Endothelial cell of umbilical vein (primary cell): ENCODE measurements at regions not wholly inside any gene's neighbourhood (a gene's known extent, or its start where the extent isn't known, plus 50 kb on each side); places are given as distances from the start of the nearest gene placed in this dataset.

Source experiments
- BruUV-seq: library from RNA; stranded (reverse); fragments of 400-500 nt; replicated peaks from 2 replicates; lab custom pipeline; 2021; lab: Mats Ljungman, UMichigan
- CTCF ChIA-PET: fragments of 300-600, 350-600 bp; sonication (Branson Sonifier 250); formaldehyde crosslinking; loops from one replicate; lab custom pipeline; 2021; ENCODE audit warnings: antibody characterized with exemption, inconsistent platforms; lab: Charles Lee
- POLR2A ChIA-PET: fragments of 300-600, 350-600 bp; sonication (Branson Sonifier 250); formaldehyde crosslinking; loops from one replicate; lab custom pipeline; 2021; ENCODE audit warnings: antibody characterized with exemption, inconsistent platforms; lab: Charles Lee
- DNase-seq: peaks from one replicate; pipeline ENCODE4 v3.0.0-alpha.2; 2011; ENCODE audit warnings: low read depth, low spot score
- FAIRE-seq: peaks from 2 replicates; lab custom pipeline; 2011; peaks lifted over from hg19 to GRCh38; lab: Jason Lieb, UNC
- H2AFZ ChIP-seq: 2 replicates; pipeline ENCODE4 v1.6.0; 2012; ENCODE audit warnings: low read depth, low read length, control low read depth, inconsistent platforms
- H3K27ac ChIP-seq: 2 replicates; pipeline ENCODE4 v1.5.1; 2011; ENCODE audit warnings: low read depth, mild to moderate bottlenecking, control low read depth, low read length, moderate library complexity; ENCODE audit not compliant: insufficient read depth
- H3K27me3 ChIP-seq, 2 experiments: 2 replicates each; pipeline versions ENCODE4 v1.6.0 to v1.6.1; 2011; ENCODE audit warnings: low read length in 2 of 2, mixed read lengths in 1 of 2; ENCODE audit not compliant: control insufficient read depth in 2 of 2, insufficient read depth in 2 of 2
- H3K36me3 ChIP-seq, 2 experiments: 2 replicates in 1 of 2; 3 replicates in 1 of 2; pipeline ENCODE4 v1.5.1; 2011; ENCODE audit warnings: low read length in 2 of 2, mild to moderate bottlenecking in 1 of 2, moderate library complexity in 1 of 2; ENCODE audit not compliant: control insufficient read depth in 2 of 2, insufficient read depth in 2 of 2; ENCODE audit errors: extremely low read depth in 1 of 2
- H3K4me1 ChIP-seq: 3 replicates; pipeline ENCODE4 v1.5.1; 2011; ENCODE audit warnings: mild to moderate bottlenecking, low read length; ENCODE audit not compliant: control insufficient read depth, insufficient read depth; ENCODE audit errors: extremely low read depth
- H3K4me2 ChIP-seq: 2 replicates; pipeline ENCODE4 v1.6.1; 2011; ENCODE audit warnings: low read length, control low read depth, mixed read lengths; ENCODE audit not compliant: insufficient read depth
- H3K4me3 ChIP-seq, 3 experiments: fragments of 200-600 bp in 1 of 3; sonication (generic), shearing (Covaris generic) in 1 of 3; replicated peaks in 1 of 3; 2 replicates each; pipeline ENCODE4 v1.5.1; 2011 to 2016; ENCODE audit warnings: control low read depth in 3 of 3, low read length in 3 of 3, mild to moderate bottlenecking in 2 of 3, inconsistent platforms in 1 of 3, low read depth in 1 of 3, moderate library complexity in 1 of 3; ENCODE audit not compliant: insufficient read depth in 1 of 3
- H3K79me2 ChIP-seq: 2 replicates; pipeline ENCODE4 v1.6.0; 2012; ENCODE audit warnings: low read length, inconsistent platforms; ENCODE audit not compliant: control insufficient read depth, insufficient read depth
- H3K9ac ChIP-seq: replicated peaks from 2 replicates; pipeline ENCODE3; 2011; ENCODE audit warnings: low read length, control low read depth; ENCODE audit not compliant: insufficient read depth; ENCODE audit errors: extremely low read depth
- H3K9me1 ChIP-seq: replicated peaks from 3 replicates; pipeline ENCODE4 v1.6.0; 2011; ENCODE audit warnings: mild to moderate bottlenecking, low read length; ENCODE audit not compliant: control insufficient read depth, insufficient read depth; ENCODE audit errors: extremely low read depth
- H3K9me3 ChIP-seq: replicated peaks from 2 replicates; pipeline ENCODE4 v1.5.1; 2012; ENCODE audit warnings: low read length, inconsistent platforms; ENCODE audit not compliant: control insufficient read depth, insufficient read depth
- H4K20me1 ChIP-seq: replicated peaks from 2 replicates; pipeline ENCODE3; 2011; ENCODE audit warnings: mild to moderate bottlenecking, low read length; ENCODE audit not compliant: control insufficient read depth, insufficient read depth; ENCODE audit errors: extremely low read depth
- EZH2 ChIP-seq: IDR thresholded peaks from 2 replicates; pipeline ENCODE4 v1.6.1; 2012; ENCODE audit warnings: borderline replicate concordance, low read depth, mild to moderate bottlenecking, moderate library complexity, low read length, inconsistent platforms; ENCODE audit not compliant: severe bottlenecking
- FOS ChIP-seq: IDR thresholded peaks from 2 replicates; pipeline ENCODE4 v1.6.1; 2011; ENCODE audit warnings: mild to moderate bottlenecking, low read length, moderate library complexity, borderline replicate concordance; ENCODE audit not compliant: insufficient read depth
- GATA2 ChIP-seq: IDR thresholded peaks from 2 replicates; pipeline ENCODE4 v1.7.0; 2011; ENCODE audit warnings: low read depth, mild to moderate bottlenecking, moderate library complexity, mixed read lengths, low read length; ENCODE audit not compliant: insufficient read length, insufficient read depth
- JUN ChIP-seq: IDR thresholded peaks from 2 replicates; pipeline ENCODE4 v1.6.1; 2011; ENCODE audit warnings: borderline replicate concordance, low read depth; ENCODE audit not compliant: insufficient read length, insufficient read depth
- MYC ChIP-seq: IDR thresholded peaks from one replicate; pipeline ENCODE4 v1.6.1; 2011; ENCODE audit warnings: mild to moderate bottlenecking, low read depth, low read length
- POLR2A ChIP-seq: IDR thresholded peaks from 2 replicates; pipeline ENCODE4 v1.6.1; 2012; ENCODE audit warnings: low read depth, mild to moderate bottlenecking, control low read depth, low read length
- POLR2AphosphoS5 ChIP-seq: IDR thresholded peaks from 2 replicates; pipeline ENCODE4 v1.6.1; 2012; ENCODE audit warnings: low read depth, mild to moderate bottlenecking, control low read depth, low read length, moderate library complexity; ENCODE audit not compliant: insufficient read depth
- dilution Hi-C: fragments of 300-500 bp; cut with MboI; formaldehyde crosslinking; loops from one replicate; pipeline ENCODE4 v1.15.0; 2019; ENCODE audit warnings: low sequenced_read_pairs; ENCODE audit not compliant: extremely low pct_ligation_motif_present
- intact Hi-C: fragments of 100-400 bp; cut with micrococcal nuclease; formaldehyde crosslinking; loops from one replicate; pipeline ENCODE4 v1.10.0; 2022
- TF ChIP-seq, protein P1 (sequence below): IDR thresholded peaks from 2 replicates; pipeline ENCODE4 v1.6.1; 2011; ENCODE audit not compliant: insufficient read depth, insufficient read length

DNA sequence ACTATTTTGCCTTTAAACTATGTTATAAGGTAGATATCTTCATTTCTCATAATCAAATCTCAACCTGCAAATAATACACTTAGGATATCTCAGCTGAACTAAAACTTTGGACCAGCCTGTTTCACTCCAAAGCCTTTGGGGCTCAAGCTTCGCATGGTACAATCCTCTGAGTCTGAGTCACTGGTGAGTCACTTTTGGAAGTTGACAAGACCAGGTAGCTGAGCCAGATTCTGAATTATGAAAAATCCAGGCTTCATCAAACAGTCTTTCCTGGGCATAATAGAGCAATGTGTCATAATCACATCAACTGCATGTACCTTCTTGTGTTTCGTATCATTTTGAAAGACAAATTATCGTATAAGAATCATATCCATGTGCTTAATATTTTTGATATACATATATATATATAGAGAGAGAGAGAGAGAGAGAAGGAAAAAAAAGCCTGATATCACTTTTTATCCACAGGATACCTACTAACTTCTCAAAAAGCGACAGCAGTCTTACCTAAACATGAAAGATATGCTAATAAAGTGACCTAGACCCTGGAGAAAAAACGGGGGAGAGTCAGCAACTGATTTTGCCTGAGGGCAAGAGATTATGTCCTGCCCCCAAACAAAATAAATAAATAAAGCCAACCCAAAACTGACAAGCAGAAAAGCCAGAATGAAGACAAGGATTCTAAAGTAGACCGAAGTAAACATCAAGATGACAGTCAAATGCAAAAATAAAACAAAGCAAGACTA, 263.9 kb upstream of the TGFBR2 start:
- H3K27ac ChIP-seq: peak overlapping the region; percentile 98
- H3K27me3 ChIP-seq: no peaks in the 10 kb centered on the region
- H3K4me3 ChIP-seq: peak overlapping the region in 1 of 3 experiments; percentile 32
- intact Hi-C loops (loop anchor here (1.0 to 5.0 kb wide), 14 partner anchors 50 to 586 kb away; partner anchors contain the start of gene TGFBR2), dilution Hi-C loops (loop anchor here (25.0 kb wide), 1 partner anchor 270 kb away; the partner anchor contains the start of gene TGFBR2)
- H3K4me2 ChIP-seq: peak overlapping the region; percentile 71
- DNase-seq (peak; percentile 94), FAIRE-seq (peak; percentile 90)
- TF ChIP-seq EZH2: no peak
- TF ChIP-seq, protein P1, sequence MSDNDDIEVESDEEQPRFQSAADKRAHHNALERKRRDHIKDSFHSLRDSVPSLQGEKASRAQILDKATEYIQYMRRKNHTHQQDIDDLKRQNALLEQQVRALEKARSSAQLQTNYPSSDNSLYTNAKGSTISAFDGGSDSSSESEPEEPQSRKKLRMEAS: no peak
- peak; percentile 99 for TF ChIP-seq JUN
- TF ChIP-seq GATA2: no peak
- TF ChIP-seq FOS: peak; percentile 100
- no peak for TF ChIP-seq POLR2A
- TF ChIP-seq POLR2AphosphoS5: peak; percentile 80
- TF ChIP-seq MYC: no peak
- no peak overlapping the region for H2AFZ ChIP-seq
- H4K20me1 ChIP-seq: no peaks in the 10 kb centered on the region
- H3K9me3 ChIP-seq: no peaks in the 10 kb centered on the region
- H3K79me2 ChIP-seq: no peaks in the 10 kb centered on the region
- no peaks in the 10 kb centered on the region for H3K9me1 ChIP-seq
- H3K36me3 ChIP-seq: no peaks in the 10 kb centered on the region
- peaks cover 62% of the 10 kb centered on the region for H3K4me1 ChIP-seq
- POLR2A ChIA-PET: interaction anchor here (0.6 kb wide), 1 partner anchor 339 kb away, joined by 6 read pairs; no protein-coding TSS in a partner anchor
- H3K9ac ChIP-seq: peak overlapping the region; percentile 89
- CTCF ChIA-PET: interaction anchor here (0.8 to 2.8 kb wide), 10 partner anchors 23 to 351 kb away, joined by 3 to 18 read pairs (median 3); no protein-coding TSS in a partner anchor
- no TSS peak for BruUV-seq
